ENCODE measurements at regions not wholly inside any gene's neighbourhood (a gene's known extent, or its start where the extent isn't known, plus 50 kb on each side); places are given as distances from the start of the nearest gene placed in this dataset.

GRCh38 chr1:57752843-57753242 is 329.0 kb upstream of the DAB1 start:
- TF ChIP-seq CTCF (IDR thresholded peaks at IDR 0.05): no peak
- no peak for TF ChIP-seq ZFX (IDR thresholded peaks at IDR 0.05; ENCODE audit: borderline replicate concordance)

Data from 22Rv1 (cell line).